ENCODE measurements at regions not wholly inside any gene's neighbourhood (a gene's known extent, or its start where the extent isn't known, plus 50 kb on each side); places are given as distances from the start of the nearest gene placed in this dataset.

- no peak for TF ChIP-seq POLR2A (IDR thresholded peaks at IDR 0.05)
- TF ChIP-seq, protein P1, sequence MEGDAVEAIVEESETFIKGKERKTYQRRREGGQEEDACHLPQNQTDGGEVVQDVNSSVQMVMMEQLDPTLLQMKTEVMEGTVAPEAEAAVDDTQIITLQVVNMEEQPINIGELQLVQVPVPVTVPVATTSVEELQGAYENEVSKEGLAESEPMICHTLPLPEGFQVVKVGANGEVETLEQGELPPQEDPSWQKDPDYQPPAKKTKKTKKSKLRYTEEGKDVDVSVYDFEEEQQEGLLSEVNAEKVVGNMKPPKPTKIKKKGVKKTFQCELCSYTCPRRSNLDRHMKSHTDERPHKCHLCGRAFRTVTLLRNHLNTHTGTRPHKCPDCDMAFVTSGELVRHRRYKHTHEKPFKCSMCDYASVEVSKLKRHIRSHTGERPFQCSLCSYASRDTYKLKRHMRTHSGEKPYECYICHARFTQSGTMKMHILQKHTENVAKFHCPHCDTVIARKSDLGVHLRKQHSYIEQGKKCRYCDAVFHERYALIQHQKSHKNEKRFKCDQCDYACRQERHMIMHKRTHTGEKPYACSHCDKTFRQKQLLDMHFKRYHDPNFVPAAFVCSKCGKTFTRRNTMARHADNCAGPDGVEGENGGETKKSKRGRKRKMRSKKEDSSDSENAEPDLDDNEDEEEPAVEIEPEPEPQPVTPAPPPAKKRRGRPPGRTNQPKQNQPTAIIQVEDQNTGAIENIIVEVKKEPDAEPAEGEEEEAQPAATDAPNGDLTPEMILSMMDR (IDR thresholded peaks at IDR 0.05) = no peak
Measured at GRCh38 chr12:82027612-82028011, 268.5 kb upstream of the PPFIA2 start.

All from Peyer's patch (tissue), 4 donors.